ENCODE measurements at regions not wholly inside any gene's neighbourhood (a gene's known extent, or its start where the extent isn't known, plus 50 kb on each side); places are given as distances from the start of the nearest gene placed in this dataset.

GRCh38 chr2:120973196-120973595, 237.5 kb downstream of the GLI2 start:
- Histone ChIP-seq H3K4me3 (no peak overlapping the region), H3K27me3 (no peaks in the 10 kb centered on the region), H3K27ac (no peak overlapping the region), H3K4me1 (no peaks in the 10 kb centered on the region), H3K36me3 (peaks cover 0 to 4% (median 0%) of the 10 kb centered on the region in 3 donors), H3K9me3 (no peaks in the 10 kb centered on the region)
- no peak for TF ChIP-seq POLR2A (IDR thresholded peaks at IDR 0.05)
- no peak for TF ChIP-seq CTCF (IDR thresholded peaks at IDR 0.05)
- DNase-seq: no peak

- H3K4me1 ChIP-seq: no peaks in the 10 kb centered on the region
- no peak overlapping the region for H3K27ac ChIP-seq
- peaks cover 0 to 4% (median 0%) of the 10 kb centered on the region in 3 donors for H3K36me3 ChIP-seq
- no peak overlapping the region for H3K4me3 ChIP-seq
- TF ChIP-seq CTCF (IDR thresholded peaks at IDR 0.05) (no peak), POLR2A (IDR thresholded peaks at IDR 0.05) (no peak)
- DNase-seq: no peak
- no peaks in the 10 kb centered on the region for H3K9me3 ChIP-seq
- no peaks in the 10 kb centered on the region for H3K27me3 ChIP-seq
These were observed 239.3 kb downstream of the GLI2 start for GRCh38 chr2:120974950-120975349.

GRCh38 chr2:120976501-120977307, 241.0 kb downstream of the GLI2 start:
- H3K27me3 ChIP-seq: no peaks in the 10 kb centered on the region
- no peaks in the 10 kb centered on the region for H3K4me1 ChIP-seq
- H3K36me3 ChIP-seq: peaks cover 0 to 4% (median 0%) of the 10 kb centered on the region in 3 donors
- no peak overlapping the region for H3K27ac ChIP-seq
- H3K9me3 ChIP-seq: no peaks in the 10 kb centered on the region
- peak in 1 of 3 donors; percentile 24 for DNase-seq
- TF ChIP-seq POLR2A (IDR thresholded peaks at IDR 0.05) (no peak), CTCF (IDR thresholded peaks at IDR 0.05) (no peak)
- H3K4me3 ChIP-seq: no peak overlapping the region

GRCh38 chr2:120977582-120978358, 242.1 kb downstream of the GLI2 start:
- H3K36me3 ChIP-seq: peaks cover 0 to 4% (median 0%) of the 10 kb centered on the region in 3 donors
- no peak for TF ChIP-seq POLR2A (IDR thresholded peaks at IDR 0.05)
- no peak for TF ChIP-seq CTCF (IDR thresholded peaks at IDR 0.05)
- H3K4me1 ChIP-seq: no peaks in the 10 kb centered on the region
- H3K27ac ChIP-seq: no peak overlapping the region
- DNase-seq: peak in 1 of 3 donors; percentile 26
- no peaks in the 10 kb centered on the region for H3K9me3 ChIP-seq
- no peak overlapping the region for H3K4me3 ChIP-seq
- H3K27me3 ChIP-seq: no peaks in the 10 kb centered on the region

- H3K36me3 ChIP-seq: peaks cover 0 to 4% (median 0%) of the 10 kb centered on the region in 3 donors
- H3K9me3 ChIP-seq: no peaks in the 10 kb centered on the region
- H3K27ac ChIP-seq: no peak overlapping the region
- TF ChIP-seq POLR2A (IDR thresholded peaks at IDR 0.05): no peak
- TF ChIP-seq CTCF (IDR thresholded peaks at IDR 0.05): no peak
- peak in 1 of 3 donors; percentile 40 for DNase-seq
- H3K4me3 ChIP-seq: no peak overlapping the region
- no peaks in the 10 kb centered on the region for H3K4me1 ChIP-seq
- no peaks in the 10 kb centered on the region for H3K27me3 ChIP-seq
These were observed 242.8 kb downstream of the GLI2 start for GRCh38 chr2:120978359-120979050.
